Dendritic cell treated with granulocyte-macrophage colony-stimulating factor and Interleukin-4, amounts not matched to agents 40 ng/mL and 50 ng/mL, for 4 days (primary cell): ENCODE measurements at regions not wholly inside any gene's neighbourhood (a gene's known extent, or its start where the extent isn't known, plus 50 kb on each side); places are given as distances from the start of the nearest gene placed in this dataset.

Source experiments
- H3K27ac Mint-ChIP-seq: one replicate; pipeline ENCODE4 v1.8.0; 2022; ENCODE audit warnings: mild to moderate bottlenecking, mixed read lengths
- H3K27me3 Mint-ChIP-seq: one replicate; pipeline ENCODE4 v1.8.0; 2022; ENCODE audit warnings: mild to moderate bottlenecking, mixed read lengths
- H3K36me3 Mint-ChIP-seq: one replicate; pipeline ENCODE4 v1.8.0; 2022; ENCODE audit warnings: low read depth, mixed read lengths
- H3K4me1 Mint-ChIP-seq: one replicate; pipeline ENCODE4 v1.8.0; 2022; ENCODE audit warnings: low read depth, mixed read lengths
- H3K4me3 Mint-ChIP-seq: one replicate; pipeline ENCODE4 v1.8.0; 2022; ENCODE audit warnings: mild to moderate bottlenecking, moderate library complexity, mixed read lengths
- H3K9me3 Mint-ChIP-seq: one replicate; pipeline ENCODE4 v1.8.0; 2022; ENCODE audit warnings: mixed read lengths
- intact Hi-C: fragments of 100-400 bp; cut with micrococcal nuclease; formaldehyde crosslinking; loops from one replicate; pipeline ENCODE4 v1.15.0; 2022

GRCh38 chr5:125558016-125558415 is 811.6 kb upstream of the ZNF608 start:
- Mint-ChIP-seq H3K27ac (no peak overlapping the region), H3K4me1 (no peaks in the 10 kb centered on the region), H3K36me3 (no peaks in the 10 kb centered on the region), H3K9me3 (peaks cover 10% of the 10 kb centered on the region), H3K4me3 (no peak overlapping the region), H3K27me3 (no peaks in the 10 kb centered on the region)
- intact Hi-C loops: no loop called here

GRCh38 chr5:125558466-125558865 is 812.0 kb upstream of the ZNF608 start:
- intact Hi-C loops: no loop called here
- no peaks in the 10 kb centered on the region for H3K4me1 Mint-ChIP-seq

GRCh38 chr5:125559296-125559695 is 812.9 kb upstream of the ZNF608 start:
- Mint-ChIP-seq H3K27ac (no peak overlapping the region), H3K4me1 (no peaks in the 10 kb centered on the region), H3K27me3 (no peaks in the 10 kb centered on the region), H3K36me3 (no peaks in the 10 kb centered on the region), H3K9me3 (peaks cover 10% of the 10 kb centered on the region), H3K4me3 (no peak overlapping the region)
- intact Hi-C loops: no loop called here

More at GRCh38 chr5:125558466-125558865, 812.0 kb upstream of the ZNF608 start:
- Mint-ChIP-seq H3K4me3 (no peak overlapping the region), H3K36me3 (no peaks in the 10 kb centered on the region), H3K27ac (no peak overlapping the region), H3K9me3 (peaks cover 10% of the 10 kb centered on the region), H3K27me3 (no peaks in the 10 kb centered on the region)

- H3K4me3 Mint-ChIP-seq: no peak overlapping the region
- H3K27ac Mint-ChIP-seq: no peak overlapping the region
- intact Hi-C loops: no loop called here
- H3K27me3 Mint-ChIP-seq: no peaks in the 10 kb centered on the region
- no peaks in the 10 kb centered on the region for H3K36me3 Mint-ChIP-seq
- no peaks in the 10 kb centered on the region for H3K4me1 Mint-ChIP-seq
- H3K9me3 Mint-ChIP-seq: peaks cover 10% of the 10 kb centered on the region
Observed at GRCh38 chr5:125560476-125561225, 814.2 kb upstream of the ZNF608 start.

- H3K27me3 Mint-ChIP-seq: no peaks in the 10 kb centered on the region
- intact Hi-C loops: no loop called here
- no peak overlapping the region for H3K27ac Mint-ChIP-seq
- H3K9me3 Mint-ChIP-seq: peaks cover 34% of the 10 kb centered on the region
- H3K4me1 Mint-ChIP-seq: no peaks in the 10 kb centered on the region
- no peak overlapping the region for H3K4me3 Mint-ChIP-seq
- no peaks in the 10 kb centered on the region for H3K36me3 Mint-ChIP-seq
Observed at GRCh38 chr5:125564317-125564975, 818.0 kb upstream of the ZNF608 start.

- H3K27me3 Mint-ChIP-seq: no peaks in the 10 kb centered on the region
- no peak overlapping the region for H3K27ac Mint-ChIP-seq
- H3K9me3 Mint-ChIP-seq: no peaks in the 10 kb centered on the region
- intact Hi-C loops: no loop called here
- H3K4me1 Mint-ChIP-seq: no peaks in the 10 kb centered on the region
- no peak overlapping the region for H3K4me3 Mint-ChIP-seq
- H3K36me3 Mint-ChIP-seq: no peaks in the 10 kb centered on the region
Observed at GRCh38 chr5:125574491-125575044, 828.1 kb upstream of the ZNF608 start.

GRCh38 chr5:125575171-125575890 is 828.9 kb upstream of the ZNF608 start:
- Mint-ChIP-seq H3K9me3 (no peaks in the 10 kb centered on the region), H3K27me3 (no peaks in the 10 kb centered on the region), H3K4me1 (no peaks in the 10 kb centered on the region), H3K4me3 (no peak overlapping the region), H3K36me3 (no peaks in the 10 kb centered on the region), H3K27ac (no peak overlapping the region)
- intact Hi-C loops: no loop called here

GRCh38 chr5:125575891-125576505 is 829.6 kb upstream of the ZNF608 start:
- Mint-ChIP-seq H3K27ac (no peak overlapping the region), H3K9me3 (no peaks in the 10 kb centered on the region), H3K36me3 (no peaks in the 10 kb centered on the region), H3K27me3 (no peaks in the 10 kb centered on the region), H3K4me3 (no peak overlapping the region), H3K4me1 (no peaks in the 10 kb centered on the region)
- intact Hi-C loops: no loop called here

GRCh38 chr5:125576822-125577221 is 830.4 kb upstream of the ZNF608 start:
- H3K4me3 Mint-ChIP-seq: no peak overlapping the region
- intact Hi-C loops: no loop called here
- no peaks in the 10 kb centered on the region for H3K4me1 Mint-ChIP-seq
- no peaks in the 10 kb centered on the region for H3K36me3 Mint-ChIP-seq
- no peaks in the 10 kb centered on the region for H3K27me3 Mint-ChIP-seq
- H3K27ac Mint-ChIP-seq: no peak overlapping the region
- no peaks in the 10 kb centered on the region for H3K9me3 Mint-ChIP-seq

- no peaks in the 10 kb centered on the region for H3K27me3 Mint-ChIP-seq
- no peak overlapping the region for H3K4me3 Mint-ChIP-seq
- H3K4me1 Mint-ChIP-seq: no peaks in the 10 kb centered on the region
- no peaks in the 10 kb centered on the region for H3K9me3 Mint-ChIP-seq
- no peaks in the 10 kb centered on the region for H3K36me3 Mint-ChIP-seq
- intact Hi-C loops: no loop called here
- no peak overlapping the region for H3K27ac Mint-ChIP-seq
Observed at GRCh38 chr5:125578551-125578950, 832.1 kb upstream of the ZNF608 start.

- H3K4me3 Mint-ChIP-seq: no peak overlapping the region
- H3K27ac Mint-ChIP-seq: no peak overlapping the region
- no peaks in the 10 kb centered on the region for H3K27me3 Mint-ChIP-seq
- no peaks in the 10 kb centered on the region for H3K4me1 Mint-ChIP-seq
- intact Hi-C loops: no loop called here
- no peaks in the 10 kb centered on the region for H3K9me3 Mint-ChIP-seq
- no peaks in the 10 kb centered on the region for H3K36me3 Mint-ChIP-seq
Observed at GRCh38 chr5:125579182-125579581, 832.7 kb upstream of the ZNF608 start.

GRCh38 chr5:125581311-125581710 is 834.9 kb upstream of the ZNF608 start:
- no peaks in the 10 kb centered on the region for H3K36me3 Mint-ChIP-seq
- H3K4me3 Mint-ChIP-seq: no peak overlapping the region
- intact Hi-C loops: no loop called here
- no peaks in the 10 kb centered on the region for H3K4me1 Mint-ChIP-seq
- no peaks in the 10 kb centered on the region for H3K27me3 Mint-ChIP-seq
- H3K27ac Mint-ChIP-seq: no peak overlapping the region
- H3K9me3 Mint-ChIP-seq: peaks cover 9% of the 10 kb centered on the region

GRCh38 chr5:125582352-125582751 is 835.9 kb upstream of the ZNF608 start:
- Mint-ChIP-seq H3K4me1 (no peaks in the 10 kb centered on the region), H3K27me3 (no peaks in the 10 kb centered on the region), H3K4me3 (no peak overlapping the region), H3K36me3 (no peaks in the 10 kb centered on the region), H3K27ac (no peak overlapping the region), H3K9me3 (peaks cover 17% of the 10 kb centered on the region)
- intact Hi-C loops: no loop called here
